Left cardiac atrium (tissue), 4 donors: ENCODE measurements at regions not wholly inside any gene's neighbourhood (a gene's known extent, or its start where the extent isn't known, plus 50 kb on each side); places are given as distances from the start of the nearest gene placed in this dataset.

ENCODE experiments used
- ATAC-seq, 2 donors: fragments of 200-7000 bp; cut with Tn5 transposase; one replicate each; pipeline ENCODE4 v1.9.1; 2020; ENCODE audit warnings: mild to moderate bottlenecking in 2 of 2, moderate library complexity in 2 of 2
- DNase-seq: peaks from one replicate; pipeline ENCODE4 v3.0.0-alpha.2; 2020
- intact Hi-C, 2 donors: fragments of 100-400 bp; cut with DNase I; formaldehyde crosslinking; loops; one replicate each; pipeline versions ENCODE4 v1.14.1 to v1.15.1; 2022 to 2023
- donor health status: DM: no; HTN: yes; CAD: no.
- donor health status: DM: no; HTN: yes; CAD: no; lungs with severe emphysema.
- donor health status: DM: yes; HTN: yes; CAD: no.
- donor health status: Dilated cardiomyopathy.

DNA sequence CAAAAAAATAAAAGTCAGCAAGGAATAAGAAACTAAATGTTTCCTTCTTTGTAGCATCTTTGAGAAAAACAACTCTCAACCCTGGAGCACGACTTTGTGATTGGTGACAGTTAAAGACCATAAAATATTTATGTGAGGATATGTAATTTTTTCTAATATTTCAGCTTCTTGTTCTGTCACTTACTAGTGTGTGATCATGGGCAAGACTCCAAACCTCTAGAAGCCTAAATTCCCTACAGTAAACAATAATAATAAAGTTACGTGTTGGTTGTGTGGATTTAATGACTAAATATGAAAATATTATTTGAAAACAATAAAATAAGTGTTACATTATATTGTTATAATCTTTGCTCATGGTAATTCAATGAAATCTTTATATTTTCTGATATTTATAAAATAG is 735.6 kb upstream of the MARCKS start:
- intact Hi-C loops, result loop anchor here in 1 of 2 donors (10.0 kb wide), 1 partner anchor 753 kb away; no protein-coding TSS in a partner anchor
- no peak for DNase-seq
- no peak for ATAC-seq

- DNase-seq (no peak), ATAC-seq (peak; percentile 53 to 73)
- intact Hi-C loops, result loop anchor here in 1 of 2 donors (10.0 kb wide), 1 partner anchor 753 kb away; no protein-coding TSS in a partner anchor
Measured at GRCh38 chr6:113122060-113122459, 735.1 kb upstream of the MARCKS start.

DNA sequence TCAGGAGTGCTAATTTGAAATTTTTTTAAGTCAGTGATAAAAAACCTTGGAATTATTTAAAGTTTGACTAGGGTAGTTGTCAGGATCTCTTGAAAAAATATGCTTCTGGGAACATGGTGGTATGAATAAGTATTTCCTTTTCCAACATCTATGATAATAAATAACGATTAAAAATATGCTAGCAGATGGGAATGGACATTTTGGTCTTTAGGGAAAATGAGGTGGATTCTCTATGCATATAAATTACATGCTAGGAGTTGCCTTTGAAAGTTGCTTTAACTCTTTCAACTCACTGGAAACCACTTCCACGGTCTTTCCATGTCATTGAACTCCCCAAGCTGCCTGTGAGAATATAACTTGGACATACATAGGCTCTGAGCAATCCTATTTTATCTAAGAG is 731.5 kb upstream of the MARCKS start:
- DNase-seq (no peak), ATAC-seq (no peak)
- intact Hi-C loops, result loop anchor here in 1 of 2 donors (10.0 kb wide), 1 partner anchor 749 kb away; no protein-coding TSS in a partner anchor

DNA sequence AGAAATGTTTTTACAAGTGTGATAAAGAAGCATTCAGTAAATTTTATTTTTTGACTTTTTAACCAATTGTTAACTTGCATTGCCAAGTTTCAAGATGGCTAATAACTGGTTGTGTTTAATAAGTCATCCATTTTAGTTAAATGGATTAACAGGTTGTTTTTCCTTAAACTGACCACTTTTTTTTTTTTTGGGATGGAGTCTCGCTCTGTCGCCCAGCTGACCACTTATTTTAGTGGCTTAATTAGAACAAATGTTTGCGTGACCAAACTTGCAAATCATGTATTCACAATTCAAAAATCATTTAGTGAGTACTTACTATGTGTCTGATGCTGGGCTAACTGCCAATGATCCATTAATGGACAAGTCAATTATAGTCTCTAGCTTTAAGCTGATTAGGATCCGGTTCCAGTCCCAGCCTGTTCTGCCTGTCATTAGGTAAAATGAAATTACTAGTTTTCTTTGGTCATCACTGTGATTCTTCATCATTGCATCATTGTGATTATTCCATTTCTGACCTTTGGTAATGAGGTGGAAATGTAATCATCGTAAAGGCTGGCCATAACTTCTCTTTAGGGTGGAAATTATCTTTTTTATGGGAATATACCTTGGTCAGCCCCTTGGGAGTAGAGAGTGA is 729.2 kb upstream of the MARCKS start:
- DNase-seq, result no peak
- intact Hi-C loops, result loop anchor here in 1 of 2 donors (10.0 kb wide), 1 partner anchor 747 kb away; no protein-coding TSS in a partner anchor
- no peak for ATAC-seq

DNA sequence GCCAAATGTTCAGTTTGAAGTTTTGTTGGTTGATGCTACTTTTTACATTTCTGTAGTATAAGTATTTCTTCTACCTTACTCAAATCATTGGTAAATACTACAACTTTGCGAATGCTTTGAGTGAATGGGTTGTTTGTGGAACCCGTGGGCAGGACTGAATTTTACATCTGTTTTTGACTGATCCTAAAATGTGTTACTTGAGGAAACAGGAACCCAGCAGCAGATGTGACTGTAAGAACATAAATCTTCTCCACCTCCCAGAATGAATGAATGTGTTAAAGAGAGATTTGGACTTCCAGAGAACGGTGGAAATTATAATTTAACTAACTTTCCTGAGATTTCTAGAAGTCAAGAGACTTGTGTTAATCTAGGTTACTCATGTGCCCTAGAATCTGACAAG is 728.5 kb upstream of the MARCKS start:
- no peak for DNase-seq
- intact Hi-C loops, result loop anchor here in 1 of 2 donors (10.0 kb wide), 1 partner anchor 746 kb away; no protein-coding TSS in a partner anchor

DNA sequence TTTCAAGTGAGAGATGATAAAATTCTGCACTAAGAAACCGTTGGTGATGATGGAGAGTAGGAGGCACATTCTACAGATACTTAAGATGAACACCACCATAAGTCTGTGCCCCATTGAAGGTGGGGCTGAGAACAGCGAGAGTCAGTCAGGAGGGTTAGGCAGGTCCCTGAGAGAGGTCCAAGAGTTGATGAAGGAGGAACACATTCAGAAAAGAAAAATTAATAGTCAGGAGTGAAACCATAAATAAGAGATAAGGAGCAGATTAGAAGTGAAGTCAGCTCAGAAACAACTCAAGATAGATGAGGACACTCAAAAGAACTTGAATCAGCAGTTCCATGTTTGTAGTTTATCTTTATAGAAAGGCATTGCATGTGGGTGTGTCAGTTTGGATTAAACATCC is 727.2 kb upstream of the MARCKS start:
- ATAC-seq (no peak), DNase-seq (no peak)
- intact Hi-C loops, result loop anchor here in 1 of 2 donors (10.0 kb wide), 1 partner anchor 745 kb away; no protein-coding TSS in a partner anchor

More for the DNA sequence above, 728.5 kb upstream of the MARCKS start:
- no peak for ATAC-seq

GRCh38 chr6:113137426-113137825 is 719.7 kb upstream of the MARCKS start:
- intact Hi-C loops, result no loop called here
- peak; percentile 27 for DNase-seq
- peak; percentile 45 to 47 for ATAC-seq

GRCh38 chr6:113140721-113141120 is 716.4 kb upstream of the MARCKS start:
- no peak for ATAC-seq
- intact Hi-C loops, result no loop called here
- DNase-seq, result no peak

GRCh38 chr6:113141901-113142300 is 715.2 kb upstream of the MARCKS start:
- no peak for DNase-seq
- ATAC-seq, result no peak
- intact Hi-C loops, result no loop called here

DNA sequence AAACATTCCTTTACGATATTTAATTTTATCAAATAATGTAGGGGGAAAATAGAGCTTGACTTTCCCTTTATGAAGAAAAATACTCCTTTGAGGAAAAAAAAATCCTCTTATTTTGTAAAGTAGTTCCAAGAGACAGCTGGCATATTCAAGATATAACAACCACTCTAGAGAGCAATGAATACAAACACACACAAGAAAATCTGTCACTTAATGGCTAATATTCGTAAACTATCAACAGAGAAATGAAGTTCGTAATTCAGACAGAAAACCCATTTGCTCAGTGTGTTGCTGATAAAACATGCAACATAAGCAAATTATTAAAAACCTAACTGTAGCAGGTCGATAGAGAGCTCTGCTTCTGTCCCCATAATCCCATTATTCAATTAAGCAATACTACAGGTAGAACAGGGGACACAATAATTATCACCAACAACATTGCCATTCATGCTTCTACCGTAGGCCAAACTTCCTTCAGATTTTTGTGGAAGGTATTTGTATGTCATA is 714.4 kb upstream of the MARCKS start:
- no peak for ATAC-seq
- no peak for DNase-seq
- intact Hi-C loops, result no loop called here

GRCh38 chr6:113143206-113143605 is 713.9 kb upstream of the MARCKS start:
- intact Hi-C loops, result no loop called here
- ATAC-seq, result no peak
- DNase-seq, result no peak

- ATAC-seq (no peak), DNase-seq (no peak)
- intact Hi-C loops, result no loop called here
Measured at GRCh38 chr6:113144117-113144516, 713.0 kb upstream of the MARCKS start.

DNA sequence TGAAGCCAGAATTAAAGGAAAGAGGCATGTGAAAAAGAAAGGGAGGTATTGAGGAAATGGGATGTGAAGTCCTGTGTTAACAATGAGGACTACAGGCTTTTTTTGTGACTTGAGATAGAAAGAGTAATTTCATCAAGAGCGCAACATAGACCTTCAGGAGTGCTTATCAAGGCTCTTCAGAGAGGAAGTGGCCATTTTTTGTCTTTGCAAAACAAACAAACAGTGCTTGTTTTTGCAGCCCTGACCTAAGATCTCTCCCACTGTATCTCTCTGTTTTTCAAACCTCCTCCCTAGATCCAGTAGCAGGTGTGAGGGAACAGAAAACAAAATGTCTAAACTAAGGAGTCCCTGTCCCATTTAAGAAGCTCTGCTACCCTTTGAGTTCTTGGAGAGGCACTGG is 710.3 kb upstream of the MARCKS start:
- no peak for DNase-seq
- no peak for ATAC-seq
- intact Hi-C loops, result no loop called here

DNA sequence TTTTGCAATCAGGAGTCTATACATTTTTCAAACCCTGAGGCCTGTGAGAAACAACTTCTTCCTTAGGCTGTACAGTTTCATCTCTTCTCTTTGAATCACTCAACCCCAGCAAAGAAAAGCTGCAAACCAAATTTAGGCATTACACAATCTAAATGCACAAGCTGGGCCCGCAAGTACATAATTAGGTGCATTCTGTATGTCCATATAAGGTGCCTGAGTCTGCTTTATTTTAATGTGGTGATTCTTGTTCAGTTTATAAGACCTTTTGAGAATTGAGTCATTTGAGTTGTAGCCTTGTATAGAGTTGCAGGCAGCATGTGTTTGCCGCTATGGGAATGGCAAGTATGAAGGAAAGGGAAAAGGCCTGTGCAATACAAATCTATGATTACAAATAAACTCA is 709.6 kb upstream of the MARCKS start:
- no peak for DNase-seq
- ATAC-seq, result no peak
- intact Hi-C loops, result no loop called here

DNA sequence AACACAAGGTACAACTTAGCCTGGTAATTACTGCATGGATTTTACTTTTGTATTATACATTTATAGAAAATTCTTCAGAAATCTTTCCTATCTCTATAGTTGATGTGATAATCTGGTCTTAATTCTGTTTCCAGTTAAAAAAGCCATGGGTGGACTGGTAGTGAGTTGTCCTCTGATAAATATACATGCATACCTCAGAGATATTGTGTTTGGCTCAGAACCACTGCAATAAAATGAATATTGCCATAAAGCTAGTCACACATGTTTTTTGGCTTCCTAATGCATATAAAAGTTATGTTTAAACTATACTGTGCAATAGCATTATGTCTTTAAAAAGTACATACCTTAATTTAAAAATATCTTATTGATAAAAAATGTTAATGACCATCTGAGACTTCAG is 708.6 kb upstream of the MARCKS start:
- DNase-seq (no peak), ATAC-seq (no peak)
- intact Hi-C loops, result no loop called here

GRCh38 chr6:113149511-113149910 is 707.6 kb upstream of the MARCKS start:
- DNase-seq (no peak), ATAC-seq (no peak)
- intact Hi-C loops, result no loop called here

GRCh38 chr6:113160306-113161017 is 696.7 kb upstream of the MARCKS start:
- DNase-seq (no peak), ATAC-seq (no peak)
- intact Hi-C loops, result no loop called here

DNA sequence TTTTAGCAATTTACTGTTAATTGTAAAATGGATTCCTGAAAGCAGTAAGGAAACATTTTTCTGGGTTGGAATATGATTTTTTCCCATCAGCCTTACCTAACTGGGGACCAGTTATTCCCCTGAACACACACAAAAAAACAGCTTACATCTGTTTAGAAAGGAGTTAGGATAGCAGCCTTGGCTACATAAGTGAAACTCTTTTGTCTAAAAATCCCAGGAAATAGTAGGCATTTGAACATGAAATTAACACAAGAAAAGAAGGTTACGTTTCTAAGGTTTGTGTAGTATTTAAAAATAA is 696.2 kb upstream of the MARCKS start:
- ATAC-seq (no peak), DNase-seq (no peak)
- intact Hi-C loops, result no loop called here

- intact Hi-C loops, result no loop called here
- DNase-seq (no peak), ATAC-seq (no peak)
Measured at GRCh38 chr6:113162739-113163138, 694.4 kb upstream of the MARCKS start.

DNA sequence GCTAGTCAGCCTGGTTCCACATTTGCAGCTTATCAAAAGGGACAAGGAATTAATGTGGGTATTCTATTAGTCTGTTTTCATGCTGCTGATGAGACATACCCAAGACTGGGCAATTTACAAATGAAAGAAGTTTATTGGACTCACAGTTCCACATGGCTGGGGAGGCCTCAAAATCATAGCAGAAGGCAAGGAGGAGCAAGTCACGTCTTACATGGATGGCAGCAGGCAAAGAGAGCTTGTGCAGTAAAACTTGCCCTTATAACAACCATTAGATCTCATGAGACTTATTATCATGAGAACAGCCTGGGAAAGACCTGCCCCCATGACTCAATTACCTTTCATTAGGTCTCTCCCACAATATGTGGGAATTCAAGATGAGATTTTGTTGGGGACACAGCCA is 689.1 kb upstream of the MARCKS start:
- DNase-seq (no peak), ATAC-seq (no peak)

DNA sequence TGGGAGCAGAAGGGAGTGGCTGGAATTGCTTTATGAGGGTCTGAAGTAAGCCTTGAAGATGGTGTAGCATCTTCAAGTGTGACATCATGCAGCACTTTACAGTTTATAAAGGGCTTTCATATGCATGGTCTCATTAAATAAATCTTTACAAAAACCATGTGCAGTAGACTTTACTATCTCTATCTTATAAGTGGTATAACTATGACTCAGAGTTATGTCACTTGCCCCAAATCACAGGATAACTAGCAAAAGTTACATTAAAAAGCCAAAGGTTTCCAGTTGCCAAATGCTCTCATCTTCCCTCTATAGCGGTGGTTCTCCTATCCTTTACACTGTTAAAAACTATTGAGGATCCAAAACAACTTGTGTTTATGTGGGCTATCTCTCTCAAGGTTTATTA is 687.7 kb upstream of the MARCKS start:
- no peak for DNase-seq
- intact Hi-C loops, result no loop called here
- no peak for ATAC-seq

More for the DNA sequence above, 689.1 kb upstream of the MARCKS start:
- intact Hi-C loops, result no loop called here
